ENCODE measurements at regions not wholly inside any gene's neighbourhood (a gene's known extent, or its start where the extent isn't known, plus 50 kb on each side); places are given as distances from the start of the nearest gene placed in this dataset.

DNA sequence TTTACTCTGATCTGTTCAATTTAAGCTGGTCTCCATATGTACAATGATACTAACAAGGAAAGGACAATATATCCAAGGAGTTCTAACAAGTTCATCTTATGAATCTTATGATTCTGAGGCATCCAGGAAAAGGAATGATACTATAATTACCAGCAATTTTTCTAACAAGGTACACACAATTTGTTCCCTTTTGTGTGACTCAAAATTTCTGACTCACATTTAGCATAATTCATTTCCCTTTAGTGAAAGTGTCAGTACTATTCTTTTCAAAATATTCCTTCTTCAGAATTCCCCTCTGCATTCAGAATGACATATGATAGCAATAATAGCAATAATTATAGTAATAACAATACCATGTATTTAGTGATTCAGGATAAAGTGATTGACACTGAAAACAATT, 594.8 kb downstream of the DMRTA1 start:
- TF ChIP-seq, protein P1, sequence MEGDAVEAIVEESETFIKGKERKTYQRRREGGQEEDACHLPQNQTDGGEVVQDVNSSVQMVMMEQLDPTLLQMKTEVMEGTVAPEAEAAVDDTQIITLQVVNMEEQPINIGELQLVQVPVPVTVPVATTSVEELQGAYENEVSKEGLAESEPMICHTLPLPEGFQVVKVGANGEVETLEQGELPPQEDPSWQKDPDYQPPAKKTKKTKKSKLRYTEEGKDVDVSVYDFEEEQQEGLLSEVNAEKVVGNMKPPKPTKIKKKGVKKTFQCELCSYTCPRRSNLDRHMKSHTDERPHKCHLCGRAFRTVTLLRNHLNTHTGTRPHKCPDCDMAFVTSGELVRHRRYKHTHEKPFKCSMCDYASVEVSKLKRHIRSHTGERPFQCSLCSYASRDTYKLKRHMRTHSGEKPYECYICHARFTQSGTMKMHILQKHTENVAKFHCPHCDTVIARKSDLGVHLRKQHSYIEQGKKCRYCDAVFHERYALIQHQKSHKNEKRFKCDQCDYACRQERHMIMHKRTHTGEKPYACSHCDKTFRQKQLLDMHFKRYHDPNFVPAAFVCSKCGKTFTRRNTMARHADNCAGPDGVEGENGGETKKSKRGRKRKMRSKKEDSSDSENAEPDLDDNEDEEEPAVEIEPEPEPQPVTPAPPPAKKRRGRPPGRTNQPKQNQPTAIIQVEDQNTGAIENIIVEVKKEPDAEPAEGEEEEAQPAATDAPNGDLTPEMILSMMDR (IDR thresholded peaks at IDR 0.05), result no peak
- no peak for TF ChIP-seq POLR2A (IDR thresholded peaks at IDR 0.05)
